Thymus (tissue), 11 donors: ENCODE measurements at regions not wholly inside any gene's neighbourhood (a gene's known extent, or its start where the extent isn't known, plus 50 kb on each side); places are given as distances from the start of the nearest gene placed in this dataset.

Experiments
- DNase-seq, 9 donors: peaks; one replicate each; pipeline ENCODE4 v3.0.0-alpha.2; 2013; ENCODE audit warnings: low spot score in 9 of 9, low read depth in 6 of 9, missing footprints in 1 of 9
- H3K27ac ChIP-seq, 2 donors: one replicate each; pipeline ENCODE4 v1.5.1; 2013; ENCODE audit warnings: control low read depth in 1 of 2, low read depth in 1 of 2, low read length in 1 of 2, mild to moderate bottlenecking in 1 of 2, moderate library complexity in 1 of 2
- H3K27me3 ChIP-seq, 2 donors: one replicate each; pipeline ENCODE4 v1.5.1; 2013; ENCODE audit warnings: low read length in 1 of 2; ENCODE audit not compliant: control insufficient read depth in 2 of 2, insufficient read depth in 1 of 2
- H3K36me3 ChIP-seq, 2 donors: one replicate each; pipeline ENCODE4 v1.5.1; 2013; ENCODE audit warnings: low read length in 1 of 2, mild to moderate bottlenecking in 1 of 2, moderate library complexity in 1 of 2; ENCODE audit not compliant: control insufficient read depth in 2 of 2, insufficient read depth in 2 of 2
- H3K4me1 ChIP-seq, 2 donors: one replicate each; pipeline ENCODE4 v1.5.1; 2013; ENCODE audit warnings: low read length in 2 of 2; ENCODE audit not compliant: control insufficient read depth in 2 of 2, insufficient read depth in 2 of 2
- H3K4me3 ChIP-seq, 2 donors: one replicate each; pipeline ENCODE4 v1.5.1; 2013; ENCODE audit warnings: low read length in 2 of 2, control low read depth in 1 of 2, mild to moderate bottlenecking in 1 of 2
- H3K9me3 ChIP-seq, 2 donors: one replicate each; pipeline ENCODE4 v1.5.1; 2013; ENCODE audit warnings: low read length in 1 of 2, mild to moderate bottlenecking in 1 of 2; ENCODE audit not compliant: control insufficient read depth in 2 of 2, insufficient read depth in 1 of 2
- WGBS: extraction: QIAGEN DNeasy Blood & Tissue Kit; methylation state at CpG from one replicate; pipeline ENCODE4 v1.1.7; 2013; 5-methylcytosine and 5-hydroxymethylcytosine counted together
- donor health status: healthy.

DNA sequence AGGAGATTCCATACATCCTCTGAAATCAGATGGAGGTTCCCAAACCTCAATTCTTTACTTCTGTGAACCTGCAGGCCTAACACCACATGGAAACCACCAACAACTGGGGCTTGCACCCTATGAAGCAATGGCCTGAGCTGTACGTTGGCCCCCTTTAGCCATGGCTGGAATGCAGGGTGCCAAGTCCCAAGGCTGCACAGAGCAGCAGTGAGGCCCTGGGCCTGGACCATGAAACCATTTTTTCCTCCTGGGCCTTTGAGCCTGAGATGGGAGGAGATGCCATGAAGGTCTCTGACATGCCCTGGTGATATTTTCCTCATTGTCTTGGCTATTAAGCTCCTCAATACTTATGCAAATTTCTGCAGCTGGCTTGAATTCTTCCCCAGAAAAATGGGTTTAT, 983.8 kb downstream of the CDH9 start:
- no peak overlapping the region for H3K4me3 ChIP-seq
- H3K4me1 ChIP-seq, result no peaks in the 10 kb centered on the region
- H3K36me3 ChIP-seq, result no peaks in the 10 kb centered on the region
- no peaks in the 10 kb centered on the region for H3K27me3 ChIP-seq
- peaks cover 0 to 3% of the 10 kb centered on the region in 2 donors for H3K9me3 ChIP-seq
- WGBS, result 84% methylated on average over 1 of the region's 1 CpG
- no peak overlapping the region for H3K27ac ChIP-seq
- DNase-seq, result no peak

- H3K4me1 ChIP-seq, result no peaks in the 10 kb centered on the region
- no peak overlapping the region for H3K4me3 ChIP-seq
- H3K9me3 ChIP-seq, result no peaks in the 10 kb centered on the region
- no peak for DNase-seq
- WGBS, result 97% methylated on average over 2 of the region's 2 CpGs
- no peaks in the 10 kb centered on the region for H3K27me3 ChIP-seq
- no peaks in the 10 kb centered on the region for H3K36me3 ChIP-seq
- no peak overlapping the region for H3K27ac ChIP-seq
Measured at GRCh38 chr5:26034813-26035212, 1003.6 kb downstream of the CDH9 start.

GRCh38 chr5:26031481-26031880, 1006.9 kb downstream of the CDH9 start:
- Histone ChIP-seq H3K27me3 (no peaks in the 10 kb centered on the region), H3K27ac (no peak overlapping the region), H3K4me1 (no peaks in the 10 kb centered on the region), H3K9me3 (no peaks in the 10 kb centered on the region), H3K4me3 (no peak overlapping the region), H3K36me3 (no peaks in the 10 kb centered on the region)
- WGBS, result 73% methylated on average over 3 of the region's 3 CpGs
- no peak for DNase-seq

DNA sequence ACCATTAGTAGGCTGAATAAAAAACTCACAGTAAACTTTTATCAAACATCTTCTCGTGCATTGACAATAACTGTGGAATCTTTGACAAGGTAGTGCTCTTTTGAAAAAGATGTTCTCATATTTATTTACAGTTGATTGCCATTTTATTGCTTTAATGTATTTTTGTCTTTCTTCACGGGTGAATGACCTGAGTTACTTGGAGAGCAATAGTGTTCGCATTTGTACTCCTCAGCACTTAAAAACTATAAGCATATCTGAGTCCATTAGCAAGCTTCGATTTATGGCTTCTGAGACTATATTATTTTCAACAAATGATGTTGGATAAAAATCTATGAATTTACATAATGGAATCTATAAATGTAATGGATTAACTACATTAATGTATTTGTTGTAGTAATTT, 1012.3 kb downstream of the CDH9 start:
- WGBS, result 90% methylated on average over 4 of the region's 4 CpGs

DNA sequence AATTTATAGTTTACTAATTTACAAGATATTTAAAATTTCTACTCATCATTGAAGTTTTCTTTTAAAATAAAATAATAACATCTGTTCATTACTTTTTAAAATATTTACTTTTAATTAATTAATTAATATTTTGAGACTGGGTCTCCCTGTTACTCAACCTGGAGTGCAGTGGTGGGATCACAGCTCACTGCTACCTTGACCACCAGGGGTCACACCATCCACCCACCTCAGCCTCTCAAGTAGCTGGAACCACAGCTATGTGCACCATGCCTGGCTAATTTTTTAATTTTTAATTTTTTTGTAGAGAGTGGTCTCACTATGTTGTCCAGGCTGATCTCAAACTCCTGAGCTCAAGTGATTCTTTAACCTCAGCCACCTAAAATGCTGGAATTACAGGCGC, 1013.6 kb downstream of the CDH9 start:
- H3K27ac ChIP-seq, result no peak overlapping the region
- 88% methylated on average over 1 of the region's 1 CpG for WGBS
- DNase-seq, result no peak
- no peaks in the 10 kb centered on the region for H3K36me3 ChIP-seq
- H3K27me3 ChIP-seq, result no peaks in the 10 kb centered on the region
- no peak overlapping the region for H3K4me3 ChIP-seq
- no peaks in the 10 kb centered on the region for H3K4me1 ChIP-seq
- H3K9me3 ChIP-seq, result no peaks in the 10 kb centered on the region

More for the DNA sequence above, 1012.3 kb downstream of the CDH9 start:
- Histone ChIP-seq H3K4me3 (no peak overlapping the region), H3K9me3 (no peaks in the 10 kb centered on the region), H3K36me3 (no peaks in the 10 kb centered on the region), H3K27me3 (no peaks in the 10 kb centered on the region), H3K4me1 (no peaks in the 10 kb centered on the region), H3K27ac (no peak overlapping the region)
- DNase-seq, result no peak

DNA sequence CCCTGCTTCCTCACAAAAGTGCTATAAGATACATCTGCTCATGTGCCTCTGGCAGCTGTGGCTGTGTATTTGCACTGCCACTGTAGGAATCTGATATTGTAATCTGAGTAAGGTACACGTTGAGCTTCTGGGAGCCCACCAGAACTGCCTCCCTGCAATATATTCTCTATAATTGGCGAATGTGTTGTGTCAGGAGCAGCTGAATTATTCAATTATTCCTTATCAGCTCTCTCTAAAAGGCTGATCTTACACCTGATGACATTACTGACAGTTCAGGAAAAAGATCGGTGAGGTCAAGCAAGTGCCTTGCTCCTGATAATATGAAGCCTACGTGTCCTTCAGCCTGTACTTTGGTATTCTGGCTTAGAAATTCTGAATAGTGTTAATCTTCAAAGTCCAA, 1015.0 kb downstream of the CDH9 start:
- no peaks in the 10 kb centered on the region for H3K9me3 ChIP-seq
- no peaks in the 10 kb centered on the region for H3K27me3 ChIP-seq
- 83% methylated on average over 4 of the region's 4 CpGs for WGBS
- no peak for DNase-seq
- no peak overlapping the region for H3K27ac ChIP-seq
- no peaks in the 10 kb centered on the region for H3K4me1 ChIP-seq
- H3K4me3 ChIP-seq, result no peak overlapping the region
- H3K36me3 ChIP-seq, result no peaks in the 10 kb centered on the region

DNA sequence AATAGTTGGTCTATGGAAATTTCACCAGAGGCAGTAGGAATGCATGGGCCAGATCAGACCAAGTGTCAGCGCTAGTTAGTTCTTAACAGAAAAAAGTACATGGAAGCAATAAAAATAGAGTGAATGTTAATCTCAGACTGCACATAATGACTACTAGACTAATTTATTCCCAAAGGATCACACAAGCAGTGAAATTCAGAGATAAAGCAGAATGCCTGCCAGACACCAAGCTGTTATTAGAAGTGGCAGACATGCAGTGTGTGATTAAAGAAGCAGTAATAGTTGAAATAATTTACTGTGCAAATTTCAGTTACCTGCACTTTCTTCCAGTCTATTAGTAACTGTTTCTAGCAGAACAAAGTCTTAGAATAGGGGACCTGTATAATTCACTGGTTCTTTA, 1024.2 kb downstream of the CDH9 start:
- H3K27me3 ChIP-seq, result no peaks in the 10 kb centered on the region
- no peaks in the 10 kb centered on the region for H3K36me3 ChIP-seq
- DNase-seq, result no peak
- WGBS, result 95% methylated on average over 1 of the region's 1 CpG
- no peak overlapping the region for H3K4me3 ChIP-seq
- H3K27ac ChIP-seq, result no peak overlapping the region
- no peaks in the 10 kb centered on the region for H3K4me1 ChIP-seq
- no peaks in the 10 kb centered on the region for H3K9me3 ChIP-seq

GRCh38 chr5:26012078-26012477, 1026.3 kb downstream of the CDH9 start:
- Histone ChIP-seq H3K36me3 (no peaks in the 10 kb centered on the region), H3K27ac (no peak overlapping the region), H3K4me3 (no peak overlapping the region), H3K9me3 (no peaks in the 10 kb centered on the region), H3K27me3 (no peaks in the 10 kb centered on the region), H3K4me1 (no peaks in the 10 kb centered on the region)
- no peak for DNase-seq
- WGBS, result 80% methylated on average over 1 of the region's 1 CpG

DNA sequence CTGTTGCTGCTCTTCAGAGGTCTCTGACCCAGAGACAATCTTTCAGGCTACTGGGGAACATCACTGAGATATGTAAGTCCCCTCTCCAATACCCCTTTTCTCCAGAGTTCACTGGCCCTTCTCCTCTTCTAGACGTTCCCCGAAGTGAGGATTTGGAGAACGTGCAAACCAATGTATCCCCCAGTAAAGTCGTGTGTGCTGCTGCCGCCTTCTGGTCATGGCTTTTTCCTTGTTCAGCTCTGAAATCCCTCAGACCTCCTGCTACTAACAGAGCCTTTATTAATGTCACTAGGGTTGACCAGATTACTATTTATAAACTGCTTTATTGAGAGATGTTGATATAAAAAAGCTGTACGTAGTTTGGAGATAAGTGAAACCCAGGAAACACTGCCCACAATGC, 1028.6 kb downstream of the CDH9 start:
- H3K4me3 ChIP-seq, result no peak overlapping the region
- no peaks in the 10 kb centered on the region for H3K9me3 ChIP-seq
- H3K27ac ChIP-seq, result no peak overlapping the region
- H3K4me1 ChIP-seq, result no peaks in the 10 kb centered on the region
- WGBS, result 38% methylated on average over 6 of the region's 6 CpGs
- H3K27me3 ChIP-seq, result no peaks in the 10 kb centered on the region
- no peaks in the 10 kb centered on the region for H3K36me3 ChIP-seq
- no peak for DNase-seq

- no peak for DNase-seq
- H3K27ac ChIP-seq, result no peak overlapping the region
- 83% methylated on average over 3 of the region's 3 CpGs for WGBS
Measured at GRCh38 chr5:26003966-26004365, 1034.4 kb downstream of the CDH9 start.

More at GRCh38 chr5:26003966-26004365, 1034.4 kb downstream of the CDH9 start:
- Histone ChIP-seq H3K9me3 (no peaks in the 10 kb centered on the region), H3K36me3 (no peaks in the 10 kb centered on the region), H3K27me3 (no peaks in the 10 kb centered on the region), H3K4me1 (no peaks in the 10 kb centered on the region), H3K4me3 (no peak overlapping the region)
